ENCODE measurements at regions not wholly inside any gene's neighbourhood (a gene's known extent, or its start where the extent isn't known, plus 50 kb on each side); places are given as distances from the start of the nearest gene placed in this dataset.

- no peak for DNase-seq
Observed at GRCh38 chr17:65477600-65477999, 83.8 kb downstream of the AXIN2 start.

- DNase-seq = no peak
Observed at GRCh38 chr17:65474660-65475059, 86.8 kb downstream of the AXIN2 start.

GRCh38 chr17:65473985-65474384, 87.5 kb downstream of the AXIN2 start:
- DNase-seq = no peak

GRCh38 chr17:65473363-65473762, 88.1 kb downstream of the AXIN2 start:
- no peak for DNase-seq

GRCh38 chr17:65472666-65473309, 88.7 kb downstream of the AXIN2 start:
- no peak for DNase-seq

- no peak for DNase-seq
Observed at GRCh38 chr17:65470783-65471182, 90.7 kb downstream of the AXIN2 start.

GRCh38 chr17:65468321-65468720, 93.1 kb downstream of the AXIN2 start:
- DNase-seq = no peak

- DNase-seq = no peak
Observed at GRCh38 chr17:65467156-65467555, 94.3 kb downstream of the AXIN2 start.

GRCh38 chr17:65466547-65466946, 94.9 kb downstream of the AXIN2 start:
- peak in 1 of 5 donors; percentile 4 for DNase-seq

- no peak for DNase-seq
Observed at GRCh38 chr17:65463242-65463641, 98.2 kb downstream of the AXIN2 start.

GRCh38 chr17:65459677-65460347, 101.6 kb downstream of the AXIN2 start:
- no peak for DNase-seq

- DNase-seq = no peak
Observed at GRCh38 chr17:65457635-65458257, 103.7 kb downstream of the AXIN2 start.

GRCh38 chr17:65457183-65457582, 104.3 kb downstream of the AXIN2 start:
- no peak for DNase-seq

GRCh38 chr17:65456368-65457151, 104.9 kb downstream of the AXIN2 start:
- no peak for DNase-seq

- DNase-seq = peak in 1 of 5 donors; percentile 6
Observed at GRCh38 chr17:65455972-65456343, 105.5 kb downstream of the AXIN2 start.

GRCh38 chr17:65455154-65455971, 106.1 kb downstream of the AXIN2 start:
- DNase-seq = no peak

- DNase-seq = no peak
Observed at GRCh38 chr17:65453204-65453931, 108.1 kb downstream of the AXIN2 start.

- DNase-seq = no peak
Observed at GRCh38 chr17:65449495-65449894, 112.0 kb downstream of the AXIN2 start.

- DNase-seq = no peak
Observed at GRCh38 chr17:65447823-65448222, 113.6 kb downstream of the AXIN2 start.

GRCh38 chr17:65446838-65447526, 114.5 kb downstream of the AXIN2 start:
- DNase-seq = no peak

GRCh38 chr17:65446043-65446442, 115.4 kb downstream of the AXIN2 start:
- DNase-seq = no peak

Measured in T-helper 1 cell (primary cell).